Fibroblast of peridontal ligament (primary cell): ENCODE measurements at regions not wholly inside any gene's neighbourhood (a gene's known extent, or its start where the extent isn't known, plus 50 kb on each side); places are given as distances from the start of the nearest gene placed in this dataset.

Source experiments
- DNase-seq: peaks from one replicate; pipeline ENCODE4 v3.0.0-alpha.2; 2010; ENCODE audit errors: extremely low read depth

- DNase-seq, result no peak
Measured at GRCh38 chr5:68161156-68161555, 54.4 kb upstream of the PIK3R1 start.

GRCh38 chr5:68159224-68159951 lies 56.2 kb upstream of the PIK3R1 start:
- no peak for DNase-seq

GRCh38 chr5:68155940-68156339 lies 59.6 kb upstream of the PIK3R1 start:
- no peak for DNase-seq

- no peak for DNase-seq
Measured at GRCh38 chr5:68154119-68154857, 61.3 kb upstream of the PIK3R1 start.

- no peak for DNase-seq
Measured at GRCh38 chr5:68151812-68152211, 63.7 kb upstream of the PIK3R1 start.

- DNase-seq, result peak; percentile 19
Measured at GRCh38 chr5:68149189-68149588, 66.4 kb upstream of the PIK3R1 start.

GRCh38 chr5:68148096-68148495 lies 67.5 kb upstream of the PIK3R1 start:
- DNase-seq, result no peak

GRCh38 chr5:68147659-68148058 lies 67.9 kb upstream of the PIK3R1 start:
- no peak for DNase-seq

GRCh38 chr5:68141494-68141893 lies 74.1 kb upstream of the PIK3R1 start:
- peak; percentile 85 for DNase-seq

GRCh38 chr5:68140763-68141162 lies 74.8 kb upstream of the PIK3R1 start:
- no peak for DNase-seq

GRCh38 chr5:68139611-68140441 lies 75.7 kb upstream of the PIK3R1 start:
- no peak for DNase-seq

- DNase-seq, result peak; percentile 95
Measured at GRCh38 chr5:68137511-68138140, 77.9 kb upstream of the PIK3R1 start.

GRCh38 chr5:68134669-68135313 lies 80.8 kb upstream of the PIK3R1 start:
- no peak for DNase-seq

GRCh38 chr5:68134033-68134668 lies 81.4 kb upstream of the PIK3R1 start:
- DNase-seq, result peak; percentile 70

- no peak for DNase-seq
Measured at GRCh38 chr5:68130253-68130652, 85.3 kb upstream of the PIK3R1 start.

GRCh38 chr5:68129364-68129763 lies 86.2 kb upstream of the PIK3R1 start:
- no peak for DNase-seq

GRCh38 chr5:68126886-68127285 lies 88.7 kb upstream of the PIK3R1 start:
- DNase-seq, result no peak

- DNase-seq, result no peak
Measured at GRCh38 chr5:68122439-68123328, 92.9 kb upstream of the PIK3R1 start.

GRCh38 chr5:68116868-68117411 lies 98.6 kb upstream of the PIK3R1 start:
- DNase-seq, result no peak

- no peak for DNase-seq
Measured at GRCh38 chr5:68116408-68116807, 99.1 kb upstream of the PIK3R1 start.
